ENCODE measurements at regions not wholly inside any gene's neighbourhood (a gene's known extent, or its start where the extent isn't known, plus 50 kb on each side); places are given as distances from the start of the nearest gene placed in this dataset.

DNA sequence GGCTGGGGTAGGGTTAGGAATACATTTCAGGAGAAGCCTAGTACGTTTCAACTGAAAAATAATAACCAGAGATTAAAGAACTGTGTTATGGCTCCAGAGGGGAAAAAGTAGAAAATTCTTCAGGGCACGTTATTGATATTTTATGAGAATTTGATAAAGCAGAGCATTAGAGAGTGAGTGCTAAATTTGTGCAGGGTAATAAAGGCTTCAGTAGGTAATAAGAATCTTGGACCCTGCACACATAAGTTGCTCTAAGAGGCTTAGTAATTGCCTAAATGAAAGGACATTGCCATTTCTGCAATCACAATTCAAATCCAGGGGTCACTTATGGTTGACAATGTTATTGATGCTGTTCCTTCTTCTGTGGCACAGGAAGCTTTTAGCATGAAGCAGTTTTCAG is 439.4 kb upstream of the DCN start:
- intact Hi-C loops (cut with DNase I) = no loop called here
- Histone ChIP-seq H3K4me3 (no peak overlapping the region), H3K27me3 (replicated peaks; ENCODE audit: insufficient read depth) (no peaks in the 10 kb centered on the region), H3K27ac (no peak overlapping the region), H3K36me3 (no peaks in the 10 kb centered on the region), H3K9me3 (no peaks in the 10 kb centered on the region), H3K4me1 (replicated peaks) (no peaks in the 10 kb centered on the region)
- WGBS = 65% methylated on average over 2 of the region's 2 CpGs
- no peak for DNase-seq (ENCODE audit: low spot score)
- TF ChIP-seq, protein P1, sequence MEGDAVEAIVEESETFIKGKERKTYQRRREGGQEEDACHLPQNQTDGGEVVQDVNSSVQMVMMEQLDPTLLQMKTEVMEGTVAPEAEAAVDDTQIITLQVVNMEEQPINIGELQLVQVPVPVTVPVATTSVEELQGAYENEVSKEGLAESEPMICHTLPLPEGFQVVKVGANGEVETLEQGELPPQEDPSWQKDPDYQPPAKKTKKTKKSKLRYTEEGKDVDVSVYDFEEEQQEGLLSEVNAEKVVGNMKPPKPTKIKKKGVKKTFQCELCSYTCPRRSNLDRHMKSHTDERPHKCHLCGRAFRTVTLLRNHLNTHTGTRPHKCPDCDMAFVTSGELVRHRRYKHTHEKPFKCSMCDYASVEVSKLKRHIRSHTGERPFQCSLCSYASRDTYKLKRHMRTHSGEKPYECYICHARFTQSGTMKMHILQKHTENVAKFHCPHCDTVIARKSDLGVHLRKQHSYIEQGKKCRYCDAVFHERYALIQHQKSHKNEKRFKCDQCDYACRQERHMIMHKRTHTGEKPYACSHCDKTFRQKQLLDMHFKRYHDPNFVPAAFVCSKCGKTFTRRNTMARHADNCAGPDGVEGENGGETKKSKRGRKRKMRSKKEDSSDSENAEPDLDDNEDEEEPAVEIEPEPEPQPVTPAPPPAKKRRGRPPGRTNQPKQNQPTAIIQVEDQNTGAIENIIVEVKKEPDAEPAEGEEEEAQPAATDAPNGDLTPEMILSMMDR (IDR thresholded peaks at IDR 0.05) = no peak
- TF ChIP-seq POLR2A (IDR thresholded peaks at IDR 0.05) (no peak), POLR2AphosphoS5 (IDR thresholded peaks at IDR 0.05) (no peak)

DNA sequence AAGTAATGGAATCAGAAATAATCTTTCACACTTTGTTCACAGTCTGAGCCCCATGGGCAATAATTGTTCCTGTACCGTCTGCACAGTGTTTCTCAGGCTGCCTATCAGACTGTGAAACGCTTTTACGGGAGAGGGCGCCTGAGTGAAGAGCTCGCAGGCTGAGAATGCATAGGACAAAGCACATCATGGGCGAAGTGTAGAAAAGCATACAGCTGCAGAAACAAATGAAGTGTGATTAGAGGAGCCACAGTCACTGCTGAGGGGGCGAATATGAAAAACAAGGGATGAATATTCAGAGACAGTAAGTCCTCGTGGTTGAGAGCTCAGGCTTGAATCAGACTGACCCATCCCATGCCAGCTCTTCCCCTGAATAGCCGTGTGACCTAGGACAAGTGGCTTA is 438.4 kb upstream of the DCN start:
- DNase-seq (ENCODE audit: low spot score) = no peak

DNA sequence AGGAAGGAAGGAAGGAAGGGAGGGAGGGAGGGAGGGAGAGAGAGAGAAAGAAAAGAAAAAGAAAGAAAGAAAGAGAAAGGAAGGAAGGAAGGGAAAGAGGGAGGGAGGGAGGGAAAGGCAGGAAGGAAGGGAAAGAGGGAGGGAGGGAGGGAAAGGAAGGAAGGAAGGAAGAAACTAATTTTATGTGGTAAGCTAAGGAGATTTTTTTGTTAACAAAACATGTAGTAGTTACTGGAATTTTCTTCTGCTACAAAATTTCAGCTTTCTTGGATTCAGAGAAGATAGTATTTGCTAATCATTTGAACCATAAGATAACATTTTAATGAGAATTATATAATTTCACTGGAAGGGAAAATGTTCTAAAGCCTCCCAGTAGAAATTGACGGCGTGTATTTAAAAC is 437.8 kb upstream of the DCN start:
- H3K27me3 ChIP-seq (replicated peaks; ENCODE audit: insufficient read depth) = no peaks in the 10 kb centered on the region
- 74% methylated on average over 2 of the region's 2 CpGs for WGBS
- H3K27ac ChIP-seq = no peak overlapping the region
- no peaks in the 10 kb centered on the region for H3K9me3 ChIP-seq
- no peak overlapping the region for H3K4me3 ChIP-seq
- H3K36me3 ChIP-seq = no peaks in the 10 kb centered on the region
- DNase-seq (ENCODE audit: low spot score) = no peak
- TF ChIP-seq, protein P1 (IDR thresholded peaks at IDR 0.05) = no peak
- TF ChIP-seq POLR2A (IDR thresholded peaks at IDR 0.05) (no peak), POLR2AphosphoS5 (IDR thresholded peaks at IDR 0.05) (no peak)
- no peaks in the 10 kb centered on the region for H3K4me1 ChIP-seq (replicated peaks)
- intact Hi-C loops (cut with DNase I) = no loop called here

More for the DNA sequence above, 438.4 kb upstream of the DCN start:
- no peak for TF ChIP-seq POLR2A (IDR thresholded peaks at IDR 0.05)
- WGBS = 69% methylated on average over 9 of the region's 9 CpGs
- Histone ChIP-seq H3K4me1 (replicated peaks) (no peaks in the 10 kb centered on the region), H3K4me3 (no peak overlapping the region), H3K9me3 (no peaks in the 10 kb centered on the region), H3K27me3 (replicated peaks; ENCODE audit: insufficient read depth) (no peaks in the 10 kb centered on the region), H3K27ac (no peak overlapping the region), H3K36me3 (no peaks in the 10 kb centered on the region)
- intact Hi-C loops (cut with DNase I) = no loop called here

DNA sequence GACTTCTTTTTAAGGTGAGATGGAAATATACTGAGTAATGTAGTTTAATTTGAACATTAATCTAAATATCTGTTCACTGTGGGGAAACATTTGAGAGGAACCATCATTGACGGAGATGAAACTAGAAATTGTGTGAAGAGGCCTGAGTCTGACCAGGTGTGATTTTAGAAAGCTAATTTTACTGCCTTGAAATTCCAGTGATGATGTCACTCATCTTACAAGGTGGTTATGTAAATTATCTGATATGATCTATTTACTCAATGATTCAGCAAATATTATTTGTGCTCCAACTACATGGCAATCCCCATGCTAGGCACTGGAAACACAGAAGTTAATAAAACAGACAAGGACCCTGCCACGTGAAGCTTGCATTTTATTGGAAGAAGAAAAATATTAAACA is 435.7 kb upstream of the DCN start:
- no peaks in the 10 kb centered on the region for H3K9me3 ChIP-seq
- H3K4me1 ChIP-seq (replicated peaks) = no peaks in the 10 kb centered on the region
- intact Hi-C loops (cut with DNase I) = no loop called here
- no peaks in the 10 kb centered on the region for H3K27me3 ChIP-seq (replicated peaks; ENCODE audit: insufficient read depth)
- H3K27ac ChIP-seq = no peak overlapping the region
- no peak for DNase-seq (ENCODE audit: low spot score)
- H3K36me3 ChIP-seq = no peaks in the 10 kb centered on the region
- H3K4me3 ChIP-seq = no peak overlapping the region
- 72% methylated on average over 2 of the region's 2 CpGs for WGBS
- TF ChIP-seq, protein P1 (IDR thresholded peaks at IDR 0.05) = no peak
- TF ChIP-seq POLR2A (IDR thresholded peaks at IDR 0.05) = no peak

DNA sequence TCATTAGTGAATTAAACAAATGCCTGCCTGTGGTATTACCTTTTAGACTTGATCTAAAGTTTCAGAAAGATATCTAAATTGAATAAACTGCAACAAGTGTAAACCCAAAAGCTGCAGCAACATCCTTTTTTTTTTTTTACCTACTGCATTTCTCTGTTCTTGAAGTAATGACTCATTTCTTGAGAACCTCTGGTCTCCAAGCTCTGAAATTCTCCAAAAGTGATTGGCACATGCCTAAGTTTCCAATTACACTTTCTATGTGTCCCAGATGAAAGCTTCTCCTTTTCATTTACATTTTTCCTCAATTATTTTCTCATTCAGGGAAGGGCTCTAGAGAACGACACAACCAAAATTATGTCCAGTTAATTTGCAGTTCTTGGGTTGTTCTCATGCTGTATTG is 435.2 kb upstream of the DCN start:
- TF ChIP-seq POLR2A (IDR thresholded peaks at IDR 0.05) = no peak
- TF ChIP-seq, protein P1 (IDR thresholded peaks at IDR 0.05) = no peak
- TF ChIP-seq POLR2AphosphoS5 (IDR thresholded peaks at IDR 0.05) = no peak
- Histone ChIP-seq H3K36me3 (no peaks in the 10 kb centered on the region), H3K4me3 (no peak overlapping the region), H3K9me3 (no peaks in the 10 kb centered on the region), H3K27ac (no peak overlapping the region), H3K27me3 (replicated peaks; ENCODE audit: insufficient read depth) (no peaks in the 10 kb centered on the region), H3K4me1 (replicated peaks) (no peaks in the 10 kb centered on the region)
- intact Hi-C loops (cut with DNase I) = no loop called here
- DNase-seq (ENCODE audit: low spot score) = no peak
- whole genome bisulfite sequencing = 95% methylated on average over 1 of the region's 1 CpG
